Naive thymus-derived CD4-positive, alpha-beta T cell (primary cell): ENCODE measurements at regions not wholly inside any gene's neighbourhood (a gene's known extent, or its start where the extent isn't known, plus 50 kb on each side); places are given as distances from the start of the nearest gene placed in this dataset.

Experiments used
- ATAC-seq: fragments of 150-1000 bp; cut with Tn5 transposase; 2 replicates; pipeline ENCODE4 v1.10.0; 2021; ENCODE audit warnings: mild to moderate bottlenecking, moderate library complexity
- CTCF ChIA-PET: fragments of 350-600 bp; sonication (Branson Sonifier 250); formaldehyde crosslinking; loops from one replicate; lab custom pipeline; 2021; ENCODE audit warnings: antibody characterized with exemption; lab: Charles Lee
- POLR2A ChIA-PET: fragments of 350-600 bp; sonication (Branson Sonifier 250); formaldehyde crosslinking; loops from one replicate; lab custom pipeline; 2021; ENCODE audit warnings: antibody characterized with exemption, inconsistent platforms; lab: Charles Lee
- DNase-seq, 9 donors: peaks; one replicate each; pipeline versions ENCODE4 v3.0.0 to v3.0.0-alpha.2; 2020 to 2022; ENCODE audit warnings: mixed read lengths in 1 of 9
- H3K27ac ChIP-seq: one replicate; pipeline ENCODE4 v1.7.0; 2013; ENCODE audit warnings: mild to moderate bottlenecking, low read depth, low read length, moderate library complexity
- H3K27me3 ChIP-seq, 2 donors: one replicate each; pipeline ENCODE4 v1.7.0; 2013; ENCODE audit warnings: low read length in 2 of 2, mild to moderate bottlenecking in 2 of 2, moderate library complexity in 2 of 2; ENCODE audit not compliant: control insufficient read depth in 2 of 2, insufficient read depth in 2 of 2
- H3K36me3 ChIP-seq, 3 experiments: 1 replicate in 2 of 3; 2 replicates in 1 of 3; pipeline ENCODE4 v1.7.0; 2013; ENCODE audit warnings: low read length in 3 of 3, mild to moderate bottlenecking in 3 of 3, moderate library complexity in 1 of 3; ENCODE audit not compliant: insufficient read depth in 3 of 3, control insufficient read depth in 2 of 3
- H3K4me1 ChIP-seq, 2 donors: one replicate each; pipeline ENCODE4 v1.7.0; 2013; ENCODE audit warnings: low read length in 2 of 2, mild to moderate bottlenecking in 2 of 2, moderate library complexity in 1 of 2; ENCODE audit not compliant: control insufficient read depth in 2 of 2, insufficient read depth in 2 of 2
- H3K4me3 ChIP-seq: 2 replicates; pipeline ENCODE4 v1.7.0; 2013; ENCODE audit warnings: mild to moderate bottlenecking, low read length
- H3K9me3 ChIP-seq, 3 experiments: 1 replicate in 2 of 3; 2 replicates in 1 of 3; pipeline ENCODE4 v1.7.0; 2013; ENCODE audit warnings: low read length in 3 of 3; ENCODE audit not compliant: control insufficient read depth in 2 of 3
- H3K27ac Mint-ChIP-seq, 9 donors: one replicate each; pipeline ENCODE4 v1.8.0; 2020 to 2022; ENCODE audit warnings: mixed read lengths in 9 of 9, mild to moderate bottlenecking in 8 of 9, moderate library complexity in 5 of 9, inconsistent platforms in 2 of 9
- H3K27me3 Mint-ChIP-seq, 5 donors: one replicate each; pipeline ENCODE4 v1.8.0; 2021 to 2022; ENCODE audit warnings: mixed read lengths in 5 of 5, mild to moderate bottlenecking in 1 of 5
- H3K36me3 Mint-ChIP-seq, 5 donors: one replicate each; pipeline ENCODE4 v1.8.0; 2020 to 2022; ENCODE audit warnings: mixed read lengths in 5 of 5, mild to moderate bottlenecking in 3 of 5, inconsistent platforms in 1 of 5
- H3K4me1 Mint-ChIP-seq, 7 donors: one replicate each; pipeline ENCODE4 v1.8.0; 2020 to 2022; ENCODE audit warnings: mixed read lengths in 7 of 7, mild to moderate bottlenecking in 3 of 7, inconsistent platforms in 1 of 7
- H3K4me3 Mint-ChIP-seq, 10 donors: one replicate each; pipeline ENCODE4 v1.8.0; 2020 to 2022; ENCODE audit warnings: mild to moderate bottlenecking in 10 of 10, mixed read lengths in 10 of 10, moderate library complexity in 6 of 10, inconsistent platforms in 2 of 10
- H3K9me3 Mint-ChIP-seq, 11 donors: one replicate each; pipeline ENCODE4 v1.8.0; 2020 to 2022; ENCODE audit warnings: mixed read lengths in 11 of 11, mild to moderate bottlenecking in 4 of 11, inconsistent platforms in 1 of 11, moderate library complexity in 1 of 11
- intact Hi-C, 2 donors: fragments of 100-400 bp; cut with micrococcal nuclease; formaldehyde crosslinking; loops; one replicate each; pipeline ENCODE4 v1.15.1; 2023

DNA sequence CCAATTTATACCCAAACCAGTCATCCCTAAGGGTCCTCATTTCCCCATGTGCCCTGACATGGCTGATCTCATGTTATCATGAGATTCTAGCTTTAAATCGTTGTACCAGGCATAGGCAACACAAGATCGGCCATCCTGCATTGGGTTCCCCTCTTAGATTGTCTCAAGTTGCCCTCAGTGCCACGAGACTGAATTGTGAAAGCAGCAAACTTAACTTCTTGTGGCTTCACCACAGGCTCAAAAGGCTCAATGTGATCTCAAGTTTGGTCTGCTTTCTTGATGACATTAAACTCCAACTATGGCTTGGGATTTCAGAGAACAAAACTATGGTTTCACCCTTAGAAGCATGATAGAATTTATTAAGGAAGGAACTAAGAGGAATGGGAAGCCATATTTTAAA is 168.5 kb upstream of the SYT6 start:
- POLR2A ChIA-PET = no interaction called here
- no peak overlapping the region for H3K4me3 Mint-ChIP-seq

DNA sequence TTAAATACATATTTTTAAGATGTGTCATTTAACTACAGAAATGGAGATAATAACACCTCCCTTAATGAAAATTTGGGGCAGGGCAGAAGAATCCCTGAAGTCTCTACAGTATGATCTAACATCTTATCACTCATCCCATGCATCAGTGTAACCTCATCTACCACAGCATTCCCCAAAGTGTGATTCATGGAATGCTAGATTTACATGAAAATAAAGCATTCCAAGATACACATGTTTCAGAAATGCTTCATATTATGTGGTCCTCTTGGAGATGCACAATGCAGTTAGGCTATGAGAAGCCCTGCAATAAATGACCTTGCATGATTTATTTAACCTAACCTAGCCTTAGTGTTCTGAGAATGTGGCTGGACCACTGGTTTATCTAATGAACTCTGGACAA is 166.9 kb upstream of the SYT6 start:
- H3K4me3 Mint-ChIP-seq = no peak overlapping the region
- Histone ChIP-seq H3K4me1 (no peaks in the 10 kb centered on the region), H3K9me3 (no peaks in the 10 kb centered on the region), H3K36me3 (no peaks in the 10 kb centered on the region), H3K4me3 (no peak overlapping the region), H3K27ac (no peak overlapping the region), H3K27me3 (no peaks in the 10 kb centered on the region)
- ChIA-PET POLR2A (no interaction called here), CTCF (no interaction called here)
- peaks cover 0 to 19% (median 0%) of the 10 kb centered on the region in 5 donors for H3K27me3 Mint-ChIP-seq
- DNase-seq = no peak
- H3K36me3 Mint-ChIP-seq = no peaks in the 10 kb centered on the region
- no peak overlapping the region for H3K27ac Mint-ChIP-seq
- no peaks in the 10 kb centered on the region for H3K9me3 Mint-ChIP-seq
- peaks cover 0 to 29% (median 18%) of the 10 kb centered on the region in 7 donors for H3K4me1 Mint-ChIP-seq
- intact Hi-C loops = no loop called here
- no peak for ATAC-seq

More for the DNA sequence above, 168.5 kb upstream of the SYT6 start:
- Mint-ChIP-seq H3K9me3 (no peaks in the 10 kb centered on the region), H3K27ac (no peak overlapping the region), H3K4me1 (peaks cover 0 to 29% (median 18%) of the 10 kb centered on the region in 7 donors), H3K27me3 (peaks cover 0 to 17% (median 0%) of the 10 kb centered on the region in 5 donors), H3K36me3 (no peaks in the 10 kb centered on the region)
- H3K27ac ChIP-seq = no peak overlapping the region
- H3K27me3 ChIP-seq = no peaks in the 10 kb centered on the region
- H3K9me3 ChIP-seq = no peaks in the 10 kb centered on the region
- no peaks in the 10 kb centered on the region for H3K36me3 ChIP-seq
- no peaks in the 10 kb centered on the region for H3K4me1 ChIP-seq
- CTCF ChIA-PET = no interaction called here
- H3K4me3 ChIP-seq = no peak overlapping the region
- intact Hi-C loops = no loop called here
- ATAC-seq (no peak), DNase-seq (no peak)

DNA sequence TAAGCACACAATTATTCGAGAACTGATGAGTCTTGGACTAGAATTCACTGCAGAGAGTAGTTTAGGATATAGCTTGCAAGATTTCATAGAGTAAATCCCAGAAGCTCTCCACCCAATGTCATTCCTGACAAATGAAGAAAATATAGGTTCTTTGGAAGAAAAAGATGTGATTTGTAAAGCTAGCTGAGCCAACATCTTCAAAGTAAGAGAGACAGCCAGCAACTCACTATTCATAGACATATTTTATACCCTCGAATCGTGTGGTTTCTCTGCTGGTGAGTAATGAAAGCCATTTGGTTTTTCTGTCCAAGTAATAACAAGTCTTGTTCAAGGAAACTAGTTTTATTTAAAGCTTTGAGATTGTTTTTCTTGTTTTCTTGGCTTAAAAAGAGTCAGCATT is 165.7 kb upstream of the SYT6 start:
- no peaks in the 10 kb centered on the region for H3K27me3 ChIP-seq
- ChIA-PET POLR2A (no interaction called here), CTCF (interaction anchor here (0.8 to 1.0 kb wide), 2 partner anchors 22 to 37 kb away, joined by 3 to 4 read pairs; no protein-coding TSS in a partner anchor)
- no peak overlapping the region for H3K4me3 ChIP-seq
- no peaks in the 10 kb centered on the region for H3K9me3 ChIP-seq
- Mint-ChIP-seq H3K27ac (no peak overlapping the region), H3K27me3 (peaks cover 0 to 15% (median 0%) of the 10 kb centered on the region in 5 donors), H3K4me1 (peaks cover 0 to 25% (median 12%) of the 10 kb centered on the region in 7 donors), H3K36me3 (no peaks in the 10 kb centered on the region), H3K9me3 (no peaks in the 10 kb centered on the region), H3K4me3 (no peak overlapping the region)
- intact Hi-C loops = no loop called here
- DNase-seq (no peak), ATAC-seq (no peak)
- H3K4me1 ChIP-seq = no peaks in the 10 kb centered on the region
- no peaks in the 10 kb centered on the region for H3K36me3 ChIP-seq
- no peak overlapping the region for H3K27ac ChIP-seq

DNA sequence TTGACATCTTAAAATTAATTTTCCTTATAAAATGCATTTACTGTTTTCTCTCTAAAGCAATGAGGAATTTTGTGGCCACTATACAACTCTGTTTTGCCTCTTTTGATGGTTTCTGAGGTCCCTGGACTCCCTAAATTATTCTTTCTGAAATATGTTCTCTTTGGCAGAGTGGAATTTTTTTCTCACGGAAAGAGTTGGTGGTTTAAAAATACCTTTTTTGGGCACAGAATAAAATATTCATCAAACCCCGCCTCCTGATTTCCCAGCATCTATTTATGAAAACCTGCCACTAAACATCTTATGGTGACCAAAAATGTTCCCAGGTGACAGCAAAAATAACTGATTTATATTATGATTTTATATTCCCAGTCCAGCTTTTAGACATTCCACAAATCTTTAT is 165.3 kb upstream of the SYT6 start:
- ChIA-PET POLR2A (no interaction called here), CTCF (no interaction called here)
- Mint-ChIP-seq H3K4me1 (peaks cover 0 to 20% (median 12%) of the 10 kb centered on the region in 7 donors), H3K9me3 (peaks cover 0 to 3% (median 0%) of the 10 kb centered on the region in 11 donors), H3K27me3 (peaks cover 0 to 15% (median 0%) of the 10 kb centered on the region in 5 donors), H3K27ac (no peak overlapping the region), H3K36me3 (no peaks in the 10 kb centered on the region), H3K4me3 (no peak overlapping the region)
- no peaks in the 10 kb centered on the region for H3K4me1 ChIP-seq
- no peak for DNase-seq
- intact Hi-C loops = no loop called here
- H3K27me3 ChIP-seq = no peaks in the 10 kb centered on the region
- no peak overlapping the region for H3K27ac ChIP-seq
- no peaks in the 10 kb centered on the region for H3K36me3 ChIP-seq
- H3K9me3 ChIP-seq = no peaks in the 10 kb centered on the region
- ATAC-seq = no peak
- H3K4me3 ChIP-seq = no peak overlapping the region

DNA sequence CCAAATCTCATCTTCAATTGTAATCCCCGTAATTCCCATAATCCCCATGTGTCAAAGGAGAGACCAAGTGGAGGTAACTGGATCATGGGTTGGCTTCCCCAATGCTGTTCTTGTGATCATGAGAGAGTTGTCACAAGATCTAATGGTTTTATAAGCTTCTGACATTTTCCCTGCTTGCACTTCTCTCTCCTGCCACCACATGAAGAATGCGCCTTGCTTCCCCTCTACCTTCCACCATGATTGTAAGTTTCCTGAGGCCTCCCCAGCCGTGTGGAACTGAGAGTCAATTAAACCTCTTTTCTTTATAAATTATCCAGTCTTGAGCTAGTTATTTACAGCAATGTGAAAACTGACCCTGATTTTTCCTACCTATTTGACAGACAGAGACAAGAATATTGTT is 162.5 kb upstream of the SYT6 start:
- intact Hi-C loops = no loop called here
- Histone ChIP-seq H3K4me3 (no peak overlapping the region), H3K27ac (no peak overlapping the region), H3K9me3 (no peaks in the 10 kb centered on the region), H3K36me3 (no peaks in the 10 kb centered on the region), H3K27me3 (no peaks in the 10 kb centered on the region), H3K4me1 (no peaks in the 10 kb centered on the region)
- Mint-ChIP-seq H3K4me1 (no peaks in the 10 kb centered on the region), H3K36me3 (no peaks in the 10 kb centered on the region), H3K27me3 (peaks cover 0 to 15% (median 0%) of the 10 kb centered on the region in 5 donors), H3K27ac (no peak overlapping the region), H3K4me3 (no peak overlapping the region), H3K9me3 (peaks cover 0 to 16% (median 5%) of the 10 kb centered on the region in 11 donors)
- ChIA-PET CTCF (no interaction called here), POLR2A (no interaction called here)
- no peak for DNase-seq
- ATAC-seq = no peak

DNA sequence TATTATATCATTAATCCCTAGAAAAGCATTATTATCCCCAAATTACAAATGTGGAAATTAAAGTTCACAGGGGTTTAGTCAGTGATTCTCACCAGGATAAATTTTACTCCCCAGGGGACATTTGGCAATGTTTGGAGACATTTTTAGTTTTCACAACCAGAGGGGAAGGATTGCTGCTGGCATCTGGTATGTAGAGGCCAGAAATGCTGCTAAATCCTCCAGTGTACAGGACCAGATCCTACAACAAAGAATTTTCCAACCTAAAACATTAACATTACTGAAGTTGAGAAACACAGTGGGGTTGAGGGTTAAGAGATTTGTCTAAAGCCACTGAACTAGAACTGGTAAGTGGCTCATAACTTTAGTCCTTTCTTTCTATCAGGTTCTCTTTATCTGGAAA is 162.0 kb upstream of the SYT6 start:
- no peak overlapping the region for H3K4me3 Mint-ChIP-seq
- intact Hi-C loops = no loop called here
- no peaks in the 10 kb centered on the region for H3K36me3 ChIP-seq
- no peak overlapping the region for H3K27ac ChIP-seq
- H3K4me3 ChIP-seq = no peak overlapping the region
- ChIA-PET CTCF (no interaction called here), POLR2A (no interaction called here)
- no peaks in the 10 kb centered on the region for H3K27me3 ChIP-seq
- H3K36me3 Mint-ChIP-seq = no peaks in the 10 kb centered on the region
- peaks cover 0 to 12% (median 0%) of the 10 kb centered on the region in 5 donors for H3K27me3 Mint-ChIP-seq
- peaks cover 0 to 21% (median 5%) of the 10 kb centered on the region in 11 donors for H3K9me3 Mint-ChIP-seq
- H3K9me3 ChIP-seq = no peaks in the 10 kb centered on the region
- no peaks in the 10 kb centered on the region for H3K4me1 Mint-ChIP-seq
- H3K4me1 ChIP-seq = no peaks in the 10 kb centered on the region
- ATAC-seq (no peak), DNase-seq (no peak)
- H3K27ac Mint-ChIP-seq = no peak overlapping the region

DNA sequence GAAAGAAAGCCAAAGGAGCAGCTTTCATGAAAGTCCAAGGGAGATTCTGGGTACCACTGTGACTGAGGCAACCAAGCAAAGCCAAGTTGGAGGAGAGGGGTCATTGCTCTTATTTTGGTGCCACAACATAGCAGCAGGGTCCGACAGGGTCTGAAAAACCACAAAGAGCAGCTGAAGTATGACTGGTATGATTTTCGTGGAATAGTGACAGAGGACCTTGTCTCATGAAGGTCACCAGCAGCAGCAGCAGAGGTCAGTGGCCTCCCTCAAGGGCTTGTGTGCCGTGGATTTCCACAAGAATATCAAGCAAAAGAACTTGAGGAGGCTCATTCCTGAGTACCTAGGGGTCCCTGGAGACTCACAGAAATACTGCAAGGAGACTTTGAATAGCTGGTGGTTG is 160.9 kb upstream of the SYT6 start:
- Mint-ChIP-seq H3K36me3 (no peaks in the 10 kb centered on the region), H3K4me3 (no peak overlapping the region), H3K4me1 (no peaks in the 10 kb centered on the region), H3K27me3 (peaks cover 0 to 9% (median 0%) of the 10 kb centered on the region in 5 donors), H3K9me3 (peaks cover 0 to 22% (median 6%) of the 10 kb centered on the region in 11 donors), H3K27ac (peak overlapping the region in 1 of 9 donors; percentile 78)
- DNase-seq (no peak), ATAC-seq (no peak)
- ChIA-PET POLR2A (no interaction called here), CTCF (interaction anchor here (0.6 to 0.7 kb wide), 2 partner anchors 284 to 336 kb away, joined by 3 to 9 read pairs; no protein-coding TSS in a partner anchor)
- Histone ChIP-seq H3K27ac (no peak overlapping the region), H3K4me1 (no peaks in the 10 kb centered on the region), H3K9me3 (no peaks in the 10 kb centered on the region), H3K4me3 (no peak overlapping the region), H3K36me3 (no peaks in the 10 kb centered on the region), H3K27me3 (no peaks in the 10 kb centered on the region)
- intact Hi-C loops = no loop called here
